ENCODE measurements at regions not wholly inside any gene's neighbourhood (a gene's known extent, or its start where the extent isn't known, plus 50 kb on each side); places are given as distances from the start of the nearest gene placed in this dataset.
A peak's percentile ranks its signal among the peaks of the same experiment; 100 is the strongest.

GRCh38 chr10:6647811-6648526 lies 67.9 kb upstream of the PRKCQ start:
- Mint-ChIP-seq H3K27me3 (ENCODE audit: low read depth) (no peaks in the 10 kb centered on the region), H3K4me3 (no peak overlapping the region), H3K27ac (no peak overlapping the region), H3K9me3 (no peaks in the 10 kb centered on the region), H3K4me1 (peaks cover 30% of the 10 kb centered on the region), H3K36me3 (no peaks in the 10 kb centered on the region)
- TF ChIP-seq ZNF281 (CRISPR knock-in tag; IDR thresholded peaks at IDR 0.05) = no peak
- TF ChIP-seq CTCF (IDR thresholded peaks at IDR 0.05) = peak; percentile 83
- CTCF ChIA-PET = interaction anchor here (0.6 to 2.6 kb wide), 29 partner anchors 10 to 454 kb away, joined by 3 to 37 read pairs (median 4); partner anchors contain the start of gene PRKCQ
- DNase-seq (ENCODE audit: low spot score) = peak; percentile 87
- POLR2A ChIA-PET = interaction anchor here (0.7 kb wide), 1 partner anchor 223 kb away, joined by 3 read pairs; no protein-coding TSS in a partner anchor
- peak; percentile 95 for ATAC-seq

GRCh38 chr10:6643962-6644361 lies 63.9 kb upstream of the PRKCQ start:
- H3K9me3 Mint-ChIP-seq = peaks cover 4% of the 10 kb centered on the region; the same call in 1 of the 2 replicates
- TF ChIP-seq GTF2I (CRISPR knock-in tag; conservative IDR thresholded peaks at IDR 0.05) = no peak
- TF ChIP-seq E2F1 (CRISPR knock-in tag; IDR thresholded peaks at IDR 0.05) = no peak
- no peak for TF ChIP-seq ZNF671 (CRISPR knock-in tag; IDR thresholded peaks at IDR 0.05)
- no peak for TF ChIP-seq MAX (CRISPR knock-in tag; IDR thresholded peaks at IDR 0.05)
- TF ChIP-seq NFYB (CRISPR knock-in tag; conservative IDR thresholded peaks at IDR 0.05; ENCODE audit: low read depth) = no peak
- no peak for TF ChIP-seq NFATC4 (CRISPR knock-in tag; IDR thresholded peaks at IDR 0.05)
- no peak for TF ChIP-seq GRHL2 (CRISPR knock-in tag; IDR thresholded peaks at IDR 0.05; ENCODE audit: insufficient replicate concordance, severe bottlenecking)
- TF ChIP-seq SOX15 (CRISPR knock-in tag; IDR thresholded peaks at IDR 0.05) = no peak
- no peak for TF ChIP-seq CREB1 (CRISPR knock-in tag; IDR thresholded peaks at IDR 0.05)
- TF ChIP-seq CTCF (IDR thresholded peaks at IDR 0.05) = no peak
- no peak for TF ChIP-seq IRF1 (CRISPR knock-in tag; IDR thresholded peaks at IDR 0.05)
- no peak overlapping the region for H3K27ac Mint-ChIP-seq
- no peaks in the 10 kb centered on the region for H3K36me3 Mint-ChIP-seq
- peaks cover 11% of the 10 kb centered on the region for H3K4me1 Mint-ChIP-seq
- DNase-seq (ENCODE audit: low spot score) = no peak
- POLR2A ChIA-PET = no interaction called here
- no peaks in the 10 kb centered on the region for H3K27me3 Mint-ChIP-seq (ENCODE audit: low read depth)
- no peak overlapping the region for H3K4me3 Mint-ChIP-seq
- CTCF ChIA-PET = no interaction called here
- no peak for ATAC-seq

GRCh38 chr10:6642876-6643275 lies 62.8 kb upstream of the PRKCQ start:
- TF ChIP-seq TP53 (CRISPR knock-in tag; IDR thresholded peaks at IDR 0.05) (no peak), GABPB1 (CRISPR knock-in tag; IDR thresholded peaks at IDR 0.05) (no peak), ZNF532 (CRISPR knock-in tag; IDR thresholded peaks at IDR 0.05; ENCODE audit: borderline replicate concordance) (no peak), ZBTB21 (CRISPR knock-in tag; IDR thresholded peaks at IDR 0.05; ENCODE audit: borderline replicate concordance) (no peak), PREB (CRISPR knock-in tag; IDR thresholded peaks at IDR 0.05; ENCODE audit: borderline replicate concordance) (no peak)
- DNase-seq (ENCODE audit: low spot score) (no peak), ATAC-seq (no peak)
- H3K36me3 Mint-ChIP-seq = no peaks in the 10 kb centered on the region
- H3K4me1 Mint-ChIP-seq = peaks cover 3% of the 10 kb centered on the region
- no peaks in the 10 kb centered on the region for H3K27me3 Mint-ChIP-seq (ENCODE audit: low read depth)
- peaks cover 4% of the 10 kb centered on the region; the same call in 1 of the 2 replicates for H3K9me3 Mint-ChIP-seq
- no peak overlapping the region for H3K4me3 Mint-ChIP-seq
- POLR2A ChIA-PET = no interaction called here
- CTCF ChIA-PET = no interaction called here
- H3K27ac Mint-ChIP-seq = no peak overlapping the region
